ENCODE measurements at regions not wholly inside any gene's neighbourhood (a gene's known extent, or its start where the extent isn't known, plus 50 kb on each side); places are given as distances from the start of the nearest gene placed in this dataset.

DNA sequence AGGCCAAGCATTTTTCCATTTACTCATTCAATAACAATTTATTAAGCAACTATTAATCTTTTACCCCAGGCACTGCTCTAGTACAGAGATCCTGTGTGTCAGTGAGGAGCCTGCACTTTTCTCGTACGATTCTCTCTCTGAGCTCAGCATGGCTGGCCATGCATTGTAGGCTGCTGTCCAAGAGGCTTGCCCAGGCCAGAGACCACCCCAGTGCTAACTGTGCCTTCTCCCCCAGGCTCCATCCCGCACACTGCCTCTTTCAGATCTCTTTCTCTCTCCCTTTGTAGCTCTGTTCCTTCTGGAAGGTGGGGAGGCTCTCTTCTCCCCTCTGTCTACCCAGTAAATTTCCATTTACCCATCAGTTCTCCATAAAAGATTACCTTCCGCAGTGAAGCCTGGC lies 101.0 kb upstream of the IKZF1 start:
- TF ChIP-seq, protein P1, sequence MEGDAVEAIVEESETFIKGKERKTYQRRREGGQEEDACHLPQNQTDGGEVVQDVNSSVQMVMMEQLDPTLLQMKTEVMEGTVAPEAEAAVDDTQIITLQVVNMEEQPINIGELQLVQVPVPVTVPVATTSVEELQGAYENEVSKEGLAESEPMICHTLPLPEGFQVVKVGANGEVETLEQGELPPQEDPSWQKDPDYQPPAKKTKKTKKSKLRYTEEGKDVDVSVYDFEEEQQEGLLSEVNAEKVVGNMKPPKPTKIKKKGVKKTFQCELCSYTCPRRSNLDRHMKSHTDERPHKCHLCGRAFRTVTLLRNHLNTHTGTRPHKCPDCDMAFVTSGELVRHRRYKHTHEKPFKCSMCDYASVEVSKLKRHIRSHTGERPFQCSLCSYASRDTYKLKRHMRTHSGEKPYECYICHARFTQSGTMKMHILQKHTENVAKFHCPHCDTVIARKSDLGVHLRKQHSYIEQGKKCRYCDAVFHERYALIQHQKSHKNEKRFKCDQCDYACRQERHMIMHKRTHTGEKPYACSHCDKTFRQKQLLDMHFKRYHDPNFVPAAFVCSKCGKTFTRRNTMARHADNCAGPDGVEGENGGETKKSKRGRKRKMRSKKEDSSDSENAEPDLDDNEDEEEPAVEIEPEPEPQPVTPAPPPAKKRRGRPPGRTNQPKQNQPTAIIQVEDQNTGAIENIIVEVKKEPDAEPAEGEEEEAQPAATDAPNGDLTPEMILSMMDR (IDR thresholded peaks at IDR 0.05), result no peak
- TF ChIP-seq EZH2 (IDR thresholded peaks at IDR 0.05; ENCODE audit: borderline replicate concordance, insufficient read depth, low read depth, low read length, poor library complexity, severe bottlenecking), result no peak

Data from B cell (primary cell).